Cerebellar nuclear complex (tissue), 1 donor: ENCODE measurements at regions not wholly inside any gene's neighbourhood (a gene's known extent, or its start where the extent isn't known, plus 50 kb on each side); places are given as distances from the start of the nearest gene placed in this dataset.

Experiments used
- DNase-seq, 2 experiments: peaks; one replicate each; lab custom pipeline; 2025; lab: John Stamatoyannopoulos, UW

DNA sequence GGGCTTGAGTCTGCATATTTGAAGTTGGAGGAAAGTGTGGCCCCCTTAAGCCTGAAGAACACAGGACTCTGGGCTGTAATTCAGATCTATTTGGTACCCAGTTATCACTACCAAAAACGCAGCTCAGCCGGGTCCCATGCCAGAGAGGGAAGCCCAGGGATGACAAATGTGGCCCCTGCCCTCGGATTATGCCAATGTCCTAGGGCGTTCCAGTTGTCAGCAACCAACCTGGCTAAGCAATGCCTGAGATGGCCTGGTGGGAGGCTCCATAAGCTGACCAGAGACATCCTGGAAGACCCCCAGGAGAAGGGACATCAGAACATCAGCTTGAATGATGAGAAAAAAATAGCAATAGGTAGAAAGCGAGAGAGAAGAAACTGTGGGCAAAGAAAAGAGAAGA is 79.6 kb upstream of the UQCRFS1 start:
- no peak for DNase-seq

- DNase-seq = no peak
These were observed 80.3 kb upstream of the UQCRFS1 start for GRCh38 chr19:29293292-29293691.

GRCh38 chr19:29293736-29294342 is 80.9 kb upstream of the UQCRFS1 start:
- no peak for DNase-seq

GRCh38 chr19:29294343-29294811 is 81.4 kb upstream of the UQCRFS1 start:
- DNase-seq = no peak

- no peak for DNase-seq
These were observed 82.3 kb upstream of the UQCRFS1 start for GRCh38 chr19:29295285-29295684.

DNA sequence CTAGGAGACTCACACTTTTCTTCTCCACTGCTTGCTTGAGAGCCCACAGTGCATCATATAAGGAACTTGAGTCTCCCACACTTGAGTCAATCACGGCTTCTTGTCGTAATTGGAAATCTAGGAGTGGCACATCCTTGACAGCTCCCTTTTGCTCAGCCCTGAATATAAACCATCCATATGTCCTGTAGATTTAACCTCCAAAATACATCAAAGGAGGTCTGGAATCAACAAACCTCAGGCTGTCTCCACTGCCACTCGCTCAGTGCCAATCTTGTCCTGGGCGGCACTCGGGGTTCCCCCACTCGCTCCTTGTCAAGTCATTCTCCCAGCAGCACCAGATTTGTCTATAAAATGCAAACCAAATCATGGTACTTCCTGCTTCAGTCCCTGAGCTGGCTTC is 84.4 kb upstream of the UQCRFS1 start:
- no peak for DNase-seq

- no peak for DNase-seq
These were observed 86.7 kb upstream of the UQCRFS1 start for GRCh38 chr19:29299416-29300380.

DNA sequence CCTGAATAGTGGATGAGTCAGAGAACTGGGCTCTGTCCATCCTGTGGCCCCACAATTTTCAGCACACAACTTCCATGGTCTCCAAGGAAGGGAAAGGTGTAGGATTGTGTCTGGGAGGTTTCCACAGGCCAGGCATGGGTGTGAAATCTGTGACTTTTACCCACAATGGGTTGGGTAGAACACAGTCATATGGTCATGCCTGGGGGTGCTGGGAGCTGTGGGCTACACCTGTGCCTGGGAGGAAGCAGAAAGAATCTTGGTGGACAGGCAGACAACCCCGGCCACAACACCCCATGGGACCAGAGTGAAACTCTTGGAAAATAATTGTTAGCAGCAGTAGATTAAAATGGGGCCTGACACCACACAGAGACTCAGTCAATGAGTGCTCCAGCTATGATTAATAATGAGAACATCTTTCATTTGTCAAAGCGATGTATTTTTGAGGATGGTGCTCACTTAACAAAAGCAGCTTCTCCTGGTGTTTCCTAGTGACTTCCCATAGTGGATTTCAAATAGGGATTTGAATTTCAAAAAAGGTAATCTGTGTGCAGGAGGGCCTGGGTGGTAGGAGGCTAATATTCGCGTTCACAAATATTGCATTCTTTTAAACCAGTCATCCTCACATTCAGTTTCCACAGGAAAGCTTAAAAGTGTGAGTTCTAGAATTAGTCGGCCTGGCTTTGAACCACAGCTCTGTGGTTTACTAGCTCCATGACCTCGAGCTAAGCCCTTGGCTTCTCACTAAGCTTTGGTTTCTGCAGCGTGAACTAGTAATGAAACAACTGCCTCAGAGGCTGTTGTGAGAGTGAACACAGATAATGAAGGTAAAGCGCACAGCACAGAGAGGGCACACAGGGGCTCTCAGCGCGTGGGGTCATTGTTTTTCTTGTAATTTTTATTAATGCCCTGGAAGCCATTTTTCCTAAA is 89.3 kb upstream of the UQCRFS1 start:
- DNase-seq = no peak

DNA sequence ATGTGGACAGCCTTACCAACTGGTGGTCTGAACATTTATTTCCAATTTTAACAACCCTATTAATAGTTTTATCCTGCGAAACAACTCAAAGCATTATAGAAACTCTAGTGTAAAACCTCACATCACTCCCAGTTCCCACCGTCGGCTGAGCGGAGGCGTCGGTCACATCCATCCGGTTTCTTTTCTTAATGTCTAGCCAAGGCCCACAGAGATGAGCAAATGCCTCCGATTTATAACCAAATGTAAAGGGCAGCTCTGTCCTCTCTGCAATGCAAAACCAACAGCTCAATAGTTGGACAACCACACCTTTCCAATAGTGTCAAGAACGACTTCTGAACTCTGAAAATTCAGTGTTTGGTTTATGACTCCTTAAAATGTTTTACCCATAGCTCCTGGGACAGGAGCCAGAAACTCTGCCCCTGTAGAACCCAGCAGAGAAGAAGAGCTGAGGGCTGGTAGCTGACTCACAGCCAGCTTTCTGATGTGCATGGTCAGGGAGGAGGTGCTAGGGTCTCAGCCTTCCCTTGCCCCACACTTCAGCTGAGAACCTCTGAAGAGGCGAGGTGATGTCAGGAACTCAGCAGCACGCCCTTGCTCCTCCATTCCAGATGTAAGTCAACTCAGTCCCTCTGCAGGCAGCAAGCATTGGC is 90.2 kb upstream of the UQCRFS1 start:
- no peak for DNase-seq

DNA sequence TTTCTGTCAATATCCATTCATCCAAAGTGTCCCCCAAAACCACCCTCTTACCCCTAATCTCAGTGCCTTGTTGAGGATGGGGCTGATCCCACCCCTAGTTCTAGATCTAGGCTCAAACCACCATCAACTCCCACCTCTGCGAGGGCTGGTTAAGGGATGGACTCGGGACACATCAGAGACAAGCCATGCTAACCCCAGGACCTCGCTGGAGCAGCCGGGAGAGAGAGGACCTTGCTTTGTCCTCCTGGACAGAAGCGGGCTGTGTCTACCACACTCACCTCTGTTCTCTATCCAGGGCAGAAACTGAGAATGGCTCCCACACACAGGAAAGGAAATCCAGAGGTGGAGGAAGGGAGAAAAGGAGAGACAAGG is 90.8 kb upstream of the UQCRFS1 start:
- no peak for DNase-seq

DNA sequence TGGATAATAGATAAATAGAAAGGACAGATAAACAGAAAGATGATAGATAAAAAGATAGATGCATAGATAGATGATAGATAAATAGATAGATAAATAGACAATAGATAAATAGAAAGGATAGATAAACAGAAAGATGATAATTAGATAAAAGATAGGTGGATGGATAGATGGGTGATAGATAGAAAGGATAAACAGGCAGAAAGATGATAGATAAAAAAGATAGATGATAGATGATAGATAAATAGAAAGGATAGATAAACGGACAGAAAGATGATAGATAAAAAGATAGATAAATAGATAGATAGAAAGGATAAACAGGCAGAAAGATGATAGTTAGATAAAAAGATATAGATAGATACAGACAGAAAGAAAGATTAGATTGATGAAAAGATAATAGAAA is 92.3 kb upstream of the UQCRFS1 start:
- DNase-seq = no peak

- DNase-seq = no peak
These were observed 96.1 kb upstream of the UQCRFS1 start for GRCh38 chr19:29308977-29309590.

DNA sequence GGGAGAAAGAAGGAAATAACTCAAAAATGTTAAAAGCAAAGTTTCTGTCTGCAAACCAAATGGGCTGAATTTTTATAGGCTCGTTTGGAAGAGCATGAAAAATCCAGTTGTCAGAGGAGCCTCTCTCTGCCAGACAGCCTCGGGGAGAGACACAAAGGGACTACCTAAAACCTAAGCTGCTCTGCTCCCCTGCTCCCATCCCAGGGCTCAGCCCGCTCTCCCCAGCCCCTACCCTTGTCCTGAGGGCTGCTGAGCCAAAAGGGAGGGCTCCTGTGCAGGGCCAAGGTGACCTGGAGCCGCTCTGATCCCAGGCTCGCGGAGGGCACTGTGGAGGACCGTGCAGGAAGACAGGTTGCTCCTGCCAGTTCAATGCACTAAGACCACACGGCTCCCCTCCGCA is 96.7 kb upstream of the UQCRFS1 start:
- DNase-seq = no peak

GRCh38 chr19:29311191-29311790 is 98.3 kb upstream of the UQCRFS1 start:
- peak; percentile 31 to 40 for DNase-seq

- no peak for DNase-seq
These were observed 102.7 kb upstream of the UQCRFS1 start for GRCh38 chr19:29315556-29316190.

DNA sequence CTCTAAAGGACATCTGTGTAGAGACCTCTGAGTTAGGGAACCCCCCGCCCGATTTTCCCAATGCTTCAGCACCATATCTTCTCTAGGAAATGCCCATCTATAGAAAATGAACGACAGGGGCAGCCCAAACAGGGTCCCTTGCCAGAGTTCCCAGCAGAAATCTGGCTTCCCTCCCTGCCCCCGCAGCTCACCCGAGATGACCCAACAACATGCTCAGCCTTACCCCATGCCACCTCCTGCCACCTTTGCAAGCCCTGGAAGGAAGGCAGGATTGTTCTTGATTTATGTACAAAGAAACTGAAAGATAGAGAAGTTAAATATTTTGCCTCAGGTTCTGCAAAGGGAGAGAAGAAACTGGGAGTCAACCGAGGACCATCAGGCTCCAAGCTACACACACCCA is 105.6 kb upstream of the UQCRFS1 start:
- no peak for DNase-seq

DNA sequence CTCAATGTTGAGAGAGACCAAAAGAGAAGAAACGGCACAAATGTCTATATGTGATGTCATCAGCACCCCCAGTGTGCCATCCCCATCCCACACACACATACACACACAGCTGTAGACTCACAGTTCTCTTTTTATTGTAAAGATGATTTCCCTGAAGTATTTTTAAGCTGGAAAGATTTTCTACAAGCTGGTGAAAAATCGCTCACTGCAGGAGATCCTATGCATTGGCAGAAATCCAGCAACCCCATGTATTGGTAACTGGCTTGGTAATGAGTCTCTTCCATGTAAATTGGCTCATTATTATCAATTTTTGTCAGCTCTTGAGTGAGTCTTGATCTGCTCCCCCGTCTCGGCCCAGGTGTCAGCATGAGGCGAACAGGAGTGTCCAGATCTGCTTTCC is 107.1 kb upstream of the UQCRFS1 start:
- no peak for DNase-seq

DNA sequence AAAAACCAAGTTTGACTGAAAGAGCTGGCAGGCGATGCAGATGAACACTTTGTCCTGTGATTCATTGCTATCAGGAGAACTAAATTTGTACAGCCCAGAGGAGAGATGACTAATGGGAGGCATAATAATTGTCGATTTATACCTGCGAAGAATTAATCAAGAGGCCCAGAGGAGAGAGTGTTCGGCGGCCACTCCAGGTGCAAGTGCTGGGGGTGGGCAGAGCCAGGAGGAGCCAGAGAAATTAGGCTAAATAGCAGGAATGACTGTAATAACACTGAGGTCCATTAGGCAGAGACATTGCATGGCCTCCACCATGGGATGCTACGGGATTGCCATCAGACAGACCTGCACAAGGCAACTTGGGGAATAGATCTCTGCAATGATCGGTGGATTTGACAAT is 107.7 kb upstream of the UQCRFS1 start:
- no peak for DNase-seq

DNA sequence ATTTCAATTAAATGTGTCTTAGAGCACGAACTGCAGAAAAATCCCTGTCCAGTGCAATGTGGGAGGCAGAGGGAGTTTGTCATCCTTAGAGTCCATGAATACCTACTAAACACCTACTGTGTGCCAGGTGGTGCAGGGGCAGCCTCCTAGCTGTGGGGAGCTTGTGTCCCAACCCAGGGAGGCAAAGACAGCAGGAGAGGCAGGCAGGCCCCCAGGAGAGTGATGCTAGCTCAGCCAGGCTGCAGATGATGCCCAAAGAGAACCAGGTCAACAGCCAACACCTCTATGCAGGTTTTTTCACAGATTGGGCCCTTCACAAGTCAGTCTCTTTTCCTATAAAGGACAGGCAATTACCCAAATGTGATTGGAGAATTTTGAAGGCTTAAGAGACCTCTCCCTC is 108.2 kb upstream of the UQCRFS1 start:
- DNase-seq = no peak

- no peak for DNase-seq
These were observed 110.1 kb upstream of the UQCRFS1 start for GRCh38 chr19:29323021-29323430.
